GM21786 (cell line): ENCODE measurements at regions not wholly inside any gene's neighbourhood (a gene's known extent, or its start where the extent isn't known, plus 50 kb on each side); places are given as distances from the start of the nearest gene placed in this dataset.
"Not testable (repeated sequence)": the region's sequence is repeated elsewhere in the genome, so short reads cannot be mapped to it uniquely, and the experiment has no call there.

Experiments
- ATAC-seq: cut with Tn5 transposase; IDR thresholded peaks from one replicate; pipeline ENCODE4 v1.9.1; 2021; ENCODE audit not compliant: unreplicated experiment

GRCh38 chr7:22066522-22066921 is 120.8 kb upstream of the CDCA7L start:
- no peak for ATAC-seq

GRCh38 chr7:22064816-22065215 is 119.1 kb upstream of the CDCA7L start:
- no peak for ATAC-seq

GRCh38 chr7:22061775-22062174 is 116.1 kb upstream of the CDCA7L start:
- no peak for ATAC-seq

- no peak for ATAC-seq
Observed at GRCh38 chr7:22060863-22061262, 115.2 kb upstream of the CDCA7L start.

- no peak for ATAC-seq
Observed at GRCh38 chr7:22060197-22060596, 114.5 kb upstream of the CDCA7L start.

GRCh38 chr7:22055226-22055625 is 109.5 kb upstream of the CDCA7L start:
- no peak for ATAC-seq

- ATAC-seq: no peak
Observed at GRCh38 chr7:22052674-22053365, 107.1 kb upstream of the CDCA7L start.

- ATAC-seq: no peak
Observed at GRCh38 chr7:22051886-22052673, 106.4 kb upstream of the CDCA7L start.

GRCh38 chr7:22049766-22050500 is 104.2 kb upstream of the CDCA7L start:
- no peak for ATAC-seq

GRCh38 chr7:22043367-22043766 is 97.7 kb upstream of the CDCA7L start:
- no peak for ATAC-seq

- ATAC-seq: no peak
Observed at GRCh38 chr7:22040923-22041595, 95.4 kb upstream of the CDCA7L start.

- ATAC-seq: no peak
Observed at GRCh38 chr7:22039670-22040069, 94.0 kb upstream of the CDCA7L start.

GRCh38 chr7:22032356-22032755 is 86.7 kb upstream of the CDCA7L start:
- ATAC-seq: not testable (repeated sequence)

GRCh38 chr7:22028656-22029055 is 83.0 kb upstream of the CDCA7L start:
- not testable (repeated sequence) for ATAC-seq

GRCh38 chr7:22027475-22027874 is 81.8 kb upstream of the CDCA7L start:
- ATAC-seq: no peak

GRCh38 chr7:22025983-22026382 is 80.3 kb upstream of the CDCA7L start:
- no peak for ATAC-seq

GRCh38 chr7:22025075-22025474 is 79.4 kb upstream of the CDCA7L start:
- no peak for ATAC-seq

- no peak for ATAC-seq
Observed at GRCh38 chr7:22019931-22020330, 74.2 kb upstream of the CDCA7L start.

GRCh38 chr7:22016507-22016906 is 70.8 kb upstream of the CDCA7L start:
- ATAC-seq: peak; percentile 78

GRCh38 chr7:22013711-22014110 is 68.0 kb upstream of the CDCA7L start:
- no peak for ATAC-seq

- ATAC-seq: no peak
Observed at GRCh38 chr7:22008683-22009082, 63.0 kb upstream of the CDCA7L start.
